HK-2 (cell line): ENCODE measurements at regions not wholly inside any gene's neighbourhood (a gene's known extent, or its start where the extent isn't known, plus 50 kb on each side); places are given as distances from the start of the nearest gene placed in this dataset.
"Not testable (repeated sequence)": the region's sequence is repeated elsewhere in the genome, so short reads cannot be mapped to it uniquely, and the experiment has no call there.

Source experiments
- DNase-seq: peaks from one replicate; pipeline ENCODE4 v3.0.0-alpha.2; 2018; ENCODE audit not compliant: unreplicated experiment

GRCh38 chr5:121319292-121319691, 532.4 kb upstream of the FTMT start:
- DNase-seq, result no peak

GRCh38 chr5:121325930-121326329, 525.8 kb upstream of the FTMT start:
- DNase-seq, result no peak

GRCh38 chr5:121350181-121350930, 501.3 kb upstream of the FTMT start:
- no peak for DNase-seq

GRCh38 chr5:121366515-121366914, 485.2 kb upstream of the FTMT start:
- DNase-seq, result no peak

GRCh38 chr5:121373371-121373770, 478.3 kb upstream of the FTMT start:
- no peak for DNase-seq

- DNase-seq, result no peak
Observed at GRCh38 chr5:121377461-121377860, 474.2 kb upstream of the FTMT start.

- no peak for DNase-seq
Observed at GRCh38 chr5:121378046-121378445, 473.6 kb upstream of the FTMT start.

GRCh38 chr5:121378559-121379359, 472.9 kb upstream of the FTMT start:
- DNase-seq, result no peak

- no peak for DNase-seq
Observed at GRCh38 chr5:121380066-121380465, 471.6 kb upstream of the FTMT start.

- no peak for DNase-seq
Observed at GRCh38 chr5:121384359-121384758, 467.3 kb upstream of the FTMT start.

- DNase-seq, result no peak
Observed at GRCh38 chr5:121386334-121386733, 465.3 kb upstream of the FTMT start.

GRCh38 chr5:121396716-121397115, 455.0 kb upstream of the FTMT start:
- no peak for DNase-seq

- DNase-seq, result no peak
Observed at GRCh38 chr5:121399879-121400278, 451.8 kb upstream of the FTMT start.

- DNase-seq, result no peak
Observed at GRCh38 chr5:121408778-121409177, 442.9 kb upstream of the FTMT start.

GRCh38 chr5:121415270-121415669, 436.4 kb upstream of the FTMT start:
- DNase-seq, result no peak

GRCh38 chr5:121421646-121422045, 430.0 kb upstream of the FTMT start:
- DNase-seq, result no peak

- DNase-seq, result no peak
Observed at GRCh38 chr5:121424976-121425375, 426.7 kb upstream of the FTMT start.

GRCh38 chr5:121426153-121426552, 425.5 kb upstream of the FTMT start:
- DNase-seq, result no peak

- DNase-seq, result no peak
Observed at GRCh38 chr5:121429761-121430160, 421.9 kb upstream of the FTMT start.

GRCh38 chr5:121430538-121430937, 421.1 kb upstream of the FTMT start:
- DNase-seq, result no peak

GRCh38 chr5:121445511-121445910, 406.2 kb upstream of the FTMT start:
- no peak for DNase-seq

- no peak for DNase-seq
Observed at GRCh38 chr5:121462441-121462840, 389.2 kb upstream of the FTMT start.

- DNase-seq, result not testable (repeated sequence)
Observed at GRCh38 chr5:121471222-121471621, 380.5 kb upstream of the FTMT start.
